ENCODE measurements at regions not wholly inside any gene's neighbourhood (a gene's known extent, or its start where the extent isn't known, plus 50 kb on each side); places are given as distances from the start of the nearest gene placed in this dataset.
"Not testable (repeated sequence)": the region's sequence is repeated elsewhere in the genome, so short reads cannot be mapped to it uniquely, and the experiment has no call there.

DNA sequence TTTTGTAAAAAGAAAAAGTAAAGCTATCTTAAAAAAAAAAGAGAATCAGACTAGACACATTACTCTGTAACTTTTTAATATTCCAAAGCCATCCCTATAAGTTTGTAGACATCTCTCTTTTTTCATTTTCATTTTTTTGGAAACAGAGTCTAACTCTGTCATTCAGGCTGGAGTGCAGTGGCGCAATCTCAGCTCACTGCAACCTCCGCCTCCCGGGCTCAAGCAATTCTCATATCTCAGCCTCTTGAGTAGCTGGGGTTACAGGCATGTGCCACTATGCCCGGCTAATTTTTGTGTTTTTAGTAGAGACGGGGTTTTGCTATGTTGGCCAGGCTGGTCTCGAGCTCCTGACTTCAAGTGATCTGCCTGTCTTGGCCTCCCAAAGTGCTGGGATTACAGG is 51.4 kb upstream of the ANKH start:
- H2AK5ac ChIP-seq (ENCODE audit: low read depth, low read length); H2BK120ac ChIP-seq (replicated peaks; ENCODE audit: low read depth, low read length); H2BK12ac ChIP-seq (ENCODE audit: low read depth, low read length); H3K14ac ChIP-seq (ENCODE audit: insufficient read length); H4K8ac ChIP-seq (ENCODE audit: extremely low read depth, insufficient read depth, low read length); H2BK15ac ChIP-seq (ENCODE audit: low read length); DNase-seq (ENCODE audit: low read depth in 1 of 2, low spot score in 2 of 2); H3K56ac ChIP-seq (replicated peaks; ENCODE audit: insufficient read length, low read depth, low read length); H3K79me1 ChIP-seq (ENCODE audit: low read depth, low read length); H3K4me3 ChIP-seq (ENCODE audit: extremely low read depth in 1 of 4, insufficient read depth in 2 of 4, low read depth in 3 of 4, low read length in 4 of 4); POLR2A ChIA-PET (ENCODE audit: partially characterized antibody); H3K9me3 ChIP-seq (ENCODE audit: insufficient read depth in 2 of 2, low read depth in 1 of 2, low read length in 1 of 2); H3K9ac ChIP-seq (replicated peaks in 1 of 4; ENCODE audit: extremely low read depth in 1 of 4, low read depth in 3 of 4, low read length in 3 of 4); H3K4me1 ChIP-seq (replicated peaks in 1 of 4; ENCODE audit: control insufficient read depth in 3 of 4, insufficient read depth in 4 of 4, low read length in 3 of 4); H3K27me3 ChIP-seq (replicated peaks in 1 of 4; ENCODE audit: control insufficient read depth in 3 of 4, extremely low read depth in 1 of 4, insufficient read depth in 3 of 4, low read length in 3 of 4); H3K4ac ChIP-seq (replicated peaks; ENCODE audit: insufficient read length, low read depth, low read length); H2BK20ac ChIP-seq (ENCODE audit: low read length); H3K23ac ChIP-seq (ENCODE audit: insufficient read length); H3K36me3 ChIP-seq (ENCODE audit: control insufficient read depth in 2 of 4, insufficient read depth in 4 of 4, low read length in 3 of 4); H3K18ac ChIP-seq (ENCODE audit: extremely low read depth, low read length); H4K20me1 ChIP-seq (replicated peaks in 1 of 2; ENCODE audit: control insufficient read depth in 1 of 2, insufficient read depth in 2 of 2, low read length in 2 of 2); H2AFZ ChIP-seq (ENCODE audit: low read length); H3K4me2 ChIP-seq (ENCODE audit: insufficient read depth in 1 of 2, low read depth in 2 of 2, low read length in 2 of 2); H2BK5ac ChIP-seq (ENCODE audit: low read depth, low read length); FAIRE-seq; H4K91ac ChIP-seq (replicated peaks; ENCODE audit: insufficient read length, low read length); H3K27ac ChIP-seq (ENCODE audit: low read depth, low read length); H3K79me2 ChIP-seq (ENCODE audit: control insufficient read depth in 1 of 2, insufficient read depth in 2 of 2, low read length in 2 of 2); H4K5ac ChIP-seq (ENCODE audit: insufficient read length, low read depth, low read length); H3K23me2 ChIP-seq (ENCODE audit: low read depth, low read length): not testable (repeated sequence)
- WGBS, 2 experiments (ENCODE audit: extremely low coverage in 1 of 2, insufficient coverage in 1 of 2, insufficient read length in 1 of 2, insufficient replicate concordance in 2 of 2, low coverage in 1 of 2, low lambda C conversion rate in 2 of 2, missing lambda C conversion rate in 1 of 2) = 95% methylated on average over 6 of the region's 6 CpGs; no CpG with 5 or more reads in 1 of the 2 experiments
- CTCF ChIA-PET (ENCODE audit: partially characterized antibody) = interaction anchor here (0.9 to 1.2 kb wide), 2 partner anchors 44 to 53 kb away, joined by 3 to 4 read pairs; no protein-coding TSS in a partner anchor

All from H1 (cell line).